SK-N-SH treated with all-trans-retinoic acid at 6 μM for 48 hours (cell line): ENCODE measurements at regions not wholly inside any gene's neighbourhood (a gene's known extent, or its start where the extent isn't known, plus 50 kb on each side); places are given as distances from the start of the nearest gene placed in this dataset.

Experiments used
- ATAC-seq: fragments of 200-7000 bp; cut with Tn5 transposase; 3 replicates; pipeline ENCODE4 v1.9.1; 2020; ENCODE audit warnings: mild to moderate bottlenecking, moderate library complexity
- ARNTL ChIP-seq: fragments of 450-650 bp; formaldehyde crosslinking; IDR thresholded peaks from 2 replicates; pipeline ENCODE4 v1.5.0; 2020; ENCODE audit warnings: low read depth, mild to moderate bottlenecking, moderate library complexity, borderline replicate concordance
- BACH2 ChIP-seq: fragments of 250-450 bp; sonication (Bioruptor Pico); IDR thresholded peaks from 2 replicates; pipeline ENCODE4 v1.9.0; 2021; ENCODE audit warnings: mild to moderate bottlenecking, borderline replicate concordance
- CREB5 ChIP-seq: fragments of 250-450 bp; sonication (Bioruptor Pico); IDR thresholded peaks from 2 replicates; pipeline ENCODE4 v1.5.1; 2020; ENCODE audit warnings: low read depth, mild to moderate bottlenecking, moderate library complexity
- CSDC2 ChIP-seq: fragments of 250-450 bp; sonication (Bioruptor Pico); IDR thresholded peaks from 2 replicates; pipeline ENCODE4 v1.5.0; 2020; ENCODE audit warnings: mild to moderate bottlenecking, moderate library complexity
- CSRNP3 ChIP-seq: fragments of 250-450 bp; sonication (Bioruptor Pico); IDR thresholded peaks from 2 replicates; pipeline ENCODE4 v1.5.1; 2021; ENCODE audit warnings: mild to moderate bottlenecking, moderate library complexity
- ESRRG ChIP-seq: fragments of 250-450 bp; sonication (Bioruptor Pico); IDR thresholded peaks from 2 replicates; pipeline ENCODE4 v1.6.1; 2021; ENCODE audit warnings: mild to moderate bottlenecking
- GLIS3 ChIP-seq: fragments of 250-450 bp; sonication (Bioruptor Pico); IDR thresholded peaks from 2 replicates; pipeline ENCODE4 v1.5.0; 2020; ENCODE audit warnings: mild to moderate bottlenecking, moderate library complexity
- ISL1 ChIP-seq: fragments of 250-450 bp; sonication (Bioruptor Pico); IDR thresholded peaks from 2 replicates; pipeline ENCODE4 v2.1.2; 2022; ENCODE audit warnings: mild to moderate bottlenecking, moderate library complexity
- OSR1 ChIP-seq: fragments of 250-450 bp; sonication (Bioruptor Pico); IDR thresholded peaks from 2 replicates; pipeline ENCODE4 v1.8.0; 2022; ENCODE audit warnings: moderate library complexity, mild to moderate bottlenecking, inconsistent platforms
- PATZ1 ChIP-seq: fragments of 250-450 bp; sonication (Bioruptor Pico); IDR thresholded peaks from 2 replicates; pipeline ENCODE4 v1.8.0; 2020; ENCODE audit warnings: mild to moderate bottlenecking, moderate library complexity, borderline replicate concordance
- POU6F1 ChIP-seq: fragments of 250-450 bp; sonication (Bioruptor Pico); IDR thresholded peaks from 2 replicates; pipeline ENCODE4 v1.8.0; 2021; ENCODE audit warnings: low read depth, mild to moderate bottlenecking, moderate library complexity, borderline replicate concordance
- PPARA ChIP-seq: fragments of 250-450 bp; sonication (Bioruptor Pico); IDR thresholded peaks from 2 replicates; pipeline ENCODE4 v1.5.0; 2020; ENCODE audit warnings: mild to moderate bottlenecking, borderline replicate concordance
- RARB ChIP-seq: fragments of 250-450 bp; sonication (Bioruptor Pico); IDR thresholded peaks from 2 replicates; pipeline ENCODE4 v1.8.0; 2021; ENCODE audit warnings: mild to moderate bottlenecking, moderate library complexity
- SNAI2 ChIP-seq: fragments of 250-450 bp; sonication (Bioruptor Pico); IDR thresholded peaks from 2 replicates; pipeline ENCODE4 v1.5.0; 2020; ENCODE audit warnings: mild to moderate bottlenecking, moderate library complexity
- TCF4 ChIP-seq: fragments of 250-450 bp; sonication (Bioruptor Pico); IDR thresholded peaks from 2 replicates; pipeline ENCODE4 v1.8.0; 2021; ENCODE audit warnings: mild to moderate bottlenecking, moderate library complexity, borderline replicate concordance
- TOX ChIP-seq: fragments of 250-450 bp; sonication (Bioruptor Pico); IDR thresholded peaks from 2 replicates; pipeline ENCODE4 v1.8.0; 2021; ENCODE audit warnings: mild to moderate bottlenecking, moderate library complexity, borderline replicate concordance
- TSHZ2 ChIP-seq: fragments of 250-450 bp; sonication (Bioruptor Pico); IDR thresholded peaks from 2 replicates; pipeline ENCODE4 v1.5.0; 2020; ENCODE audit warnings: mild to moderate bottlenecking, moderate library complexity
- ZC3H10 ChIP-seq: fragments of 250-450 bp; sonication (Bioruptor Pico); IDR thresholded peaks from 2 replicates; pipeline ENCODE4 v1.5.1; 2021; ENCODE audit warnings: mild to moderate bottlenecking, moderate library complexity
- ZFP3 ChIP-seq: fragments of 250-450 bp; sonication (Bioruptor Pico); IDR thresholded peaks from 2 replicates; pipeline ENCODE4 v1.5.0; 2020; ENCODE audit warnings: mild to moderate bottlenecking, moderate library complexity
- ZFP30 ChIP-seq: fragments of 450-650 bp; formaldehyde crosslinking; IDR thresholded peaks from 2 replicates; pipeline ENCODE4 v1.5.0; 2022; ENCODE audit warnings: mild to moderate bottlenecking, moderate library complexity
- ZNF565 ChIP-seq: fragments of 450-650 bp; formaldehyde crosslinking; conservative IDR thresholded peaks from 2 replicates; pipeline ENCODE4 v1.5.0; 2020; ENCODE audit warnings: low read depth, mild to moderate bottlenecking, moderate library complexity
- ZNF70 ChIP-seq: fragments of 450-650 bp; formaldehyde crosslinking; IDR thresholded peaks from 2 replicates; pipeline ENCODE4 v1.5.0; 2020; ENCODE audit warnings: mild to moderate bottlenecking, moderate library complexity
- ZNF8 ChIP-seq: fragments of 450-650 bp; formaldehyde crosslinking; IDR thresholded peaks from 2 replicates; pipeline ENCODE4 v1.5.0; 2020; ENCODE audit warnings: mild to moderate bottlenecking, moderate library complexity

- ATAC-seq = no peak
- TF ChIP-seq BACH2 (CRISPR knock-in tag) (no peak), ISL1 (CRISPR knock-in tag) (no peak), PPARA (no peak), GLIS3 (no peak), ZNF8 (CRISPR knock-in tag) (no peak), CSDC2 (CRISPR knock-in tag) (no peak), ARNTL (no peak), PATZ1 (CRISPR knock-in tag) (no peak), OSR1 (no peak), ZC3H10 (CRISPR knock-in tag) (no peak), ZFP3 (CRISPR knock-in tag) (no peak), ESRRG (CRISPR knock-in tag) (no peak), SNAI2 (CRISPR knock-in tag) (no peak), RARB (CRISPR knock-in tag) (no peak), CREB5 (CRISPR knock-in tag) (no peak), POU6F1 (CRISPR knock-in tag) (no peak), TOX (CRISPR knock-in tag) (no peak), ZNF565 (CRISPR knock-in tag) (no peak), ZFP30 (CRISPR knock-in tag) (no peak), ZNF70 (CRISPR knock-in tag) (no peak)
These were observed 79.2 kb downstream of the MEX3B start for GRCh38 chr15:81966631-81967030.

GRCh38 chr15:81962482-81962881, 83.3 kb downstream of the MEX3B start:
- ATAC-seq = no peak
- TF ChIP-seq TOX (CRISPR knock-in tag) (no peak), CSDC2 (CRISPR knock-in tag) (no peak), GLIS3 (no peak), ZC3H10 (CRISPR knock-in tag) (no peak), ISL1 (CRISPR knock-in tag) (no peak), TCF4 (CRISPR knock-in tag) (no peak), SNAI2 (CRISPR knock-in tag) (no peak), BACH2 (CRISPR knock-in tag) (no peak), ZNF70 (CRISPR knock-in tag) (no peak), OSR1 (no peak), ESRRG (CRISPR knock-in tag) (no peak), CREB5 (CRISPR knock-in tag) (no peak)
- TF ChIP-seq, all 23 proteins: peak for 0

GRCh38 chr15:81959196-81959595, 86.6 kb downstream of the MEX3B start:
- TF ChIP-seq RARB (CRISPR knock-in tag) = no peak
- no peak for TF ChIP-seq CSDC2 (CRISPR knock-in tag)
- no peak for TF ChIP-seq TOX (CRISPR knock-in tag)
- no peak for TF ChIP-seq PPARA
- TF ChIP-seq ZFP30 (CRISPR knock-in tag) = no peak
- no peak for TF ChIP-seq BACH2 (CRISPR knock-in tag)
- no peak for TF ChIP-seq ESRRG (CRISPR knock-in tag)
- no peak for TF ChIP-seq CREB5 (CRISPR knock-in tag)
- TF ChIP-seq ZC3H10 (CRISPR knock-in tag) = no peak
- TF ChIP-seq TSHZ2 (CRISPR knock-in tag) = no peak
- TF ChIP-seq GLIS3 = no peak
- no peak for TF ChIP-seq PATZ1 (CRISPR knock-in tag)
- TF ChIP-seq CSRNP3 = no peak
- TF ChIP-seq OSR1 = no peak
- ATAC-seq = no peak
